Loucy (cell line): ENCODE measurements at regions not wholly inside any gene's neighbourhood (a gene's known extent, or its start where the extent isn't known, plus 50 kb on each side); places are given as distances from the start of the nearest gene placed in this dataset.
A peak's percentile ranks its signal among the peaks of the same experiment; 100 is the strongest.

Experiments
- H2AFZ ChIP-seq: fragments of 200-600 bp; sonication (generic); 2 replicates; pipeline ENCODE4 v1.6.0; 2016; ENCODE audit warnings: antibody characterized with exemption, mild to moderate bottlenecking, low read length, moderate library complexity
- H3F3A ChIP-seq: fragments of 200-600 bp; 2 replicates; pipeline ENCODE4 v1.6.0; 2016; ENCODE audit warnings: antibody characterized with exemption, low read depth, mild to moderate bottlenecking
- H3K27me3 ChIP-seq: fragments of 200-600 bp; sonication (generic); 2 replicates; pipeline ENCODE4 v1.6.1; 2014; ENCODE audit warnings: low read length, mild to moderate bottlenecking; ENCODE audit not compliant: insufficient read depth, poor library complexity, severe bottlenecking
- H3K36me3 ChIP-seq: fragments of 200-600 bp; sonication (generic); 2 replicates; pipeline ENCODE4 v1.6.1; 2016; ENCODE audit warnings: low read length; ENCODE audit not compliant: insufficient read depth
- H3K4me1 ChIP-seq: fragments of 200-600 bp; sonication (generic); 2 replicates; pipeline ENCODE4 v1.5.1; 2014; ENCODE audit warnings: low read length, mild to moderate bottlenecking; ENCODE audit not compliant: insufficient read depth, poor library complexity, severe bottlenecking
- H3K4me2 ChIP-seq: fragments of 200-600 bp; sonication (generic); 2 replicates; pipeline ENCODE4 v1.6.0; 2014; ENCODE audit warnings: antibody characterized with exemption, low read length, low read depth, mild to moderate bottlenecking; ENCODE audit not compliant: poor library complexity, severe bottlenecking
- H3K4me3 ChIP-seq: fragments of 200-600 bp; sonication (generic); 2 replicates; pipeline ENCODE4 v1.5.1; 2014; ENCODE audit warnings: low read length, mild to moderate bottlenecking, mixed read lengths; ENCODE audit not compliant: poor library complexity, severe bottlenecking
- H3K79me2 ChIP-seq: fragments of 200-600 bp; sonication (generic); 2 replicates; pipeline ENCODE4 v1.6.1; 2014; ENCODE audit warnings: low read length; ENCODE audit not compliant: insufficient read depth
- H3K9ac ChIP-seq: fragments of 200-600 bp; sonication (generic); 2 replicates; pipeline ENCODE4 v1.6.0; 2014; ENCODE audit warnings: mild to moderate bottlenecking, low read depth, low read length, moderate library complexity; ENCODE audit not compliant: poor library complexity, severe bottlenecking
- H3K9me2 ChIP-seq: fragments of 200-600 bp; sonication (generic); replicated peaks from 2 replicates; pipeline ENCODE4 v1.6.1; 2016; ENCODE audit warnings: low read depth, low read length, mixed read lengths
- H3K9me3 ChIP-seq: fragments of 200-600 bp; sonication (generic); 2 replicates; pipeline ENCODE4 v1.6.1; 2014; ENCODE audit warnings: mild to moderate bottlenecking, antibody characterized with exemption, low read length, low read depth; ENCODE audit not compliant: insufficient read depth
- H4K20me1 ChIP-seq: fragments of 200-600 bp; sonication (generic); 2 replicates; pipeline ENCODE4 v1.6.0; 2014; ENCODE audit warnings: antibody characterized with exemption, low read length, mild to moderate bottlenecking; ENCODE audit not compliant: insufficient read depth, poor library complexity, severe bottlenecking
- CTCF ChIP-seq: fragments of 200-600 bp; sonication (generic); conservative IDR thresholded peaks from 2 replicates; pipeline ENCODE4 v1.5.1; 2014; ENCODE audit warnings: mild to moderate bottlenecking, antibody characterized with exemption, low read length
- EZH2phosphoT487 ChIP-seq: fragments of 200-600 bp; IDR thresholded peaks from 2 replicates; pipeline ENCODE4 v1.6.1; 2018; ENCODE audit warnings: antibody characterized with exemption, mild to moderate bottlenecking, moderate library complexity, borderline replicate concordance

- no peak overlapping the region for H3K9ac ChIP-seq
- H3K4me1 ChIP-seq, result peaks cover 71% of the 10 kb centered on the region
- no peak for TF ChIP-seq EZH2phosphoT487
- no peak for TF ChIP-seq CTCF
- H3K9me3 ChIP-seq, result no peaks in the 10 kb centered on the region
- H2AFZ ChIP-seq, result no peak overlapping the region
- no peaks in the 10 kb centered on the region for H3F3A ChIP-seq
- no peaks in the 10 kb centered on the region for H3K9me2 ChIP-seq
- no peaks in the 10 kb centered on the region for H3K79me2 ChIP-seq
- H3K36me3 ChIP-seq, result no peaks in the 10 kb centered on the region
- peak overlapping the region; percentile 37 for H3K4me3 ChIP-seq
- H3K27me3 ChIP-seq, result no peaks in the 10 kb centered on the region
- peak overlapping the region; percentile 50 for H3K4me2 ChIP-seq
- H4K20me1 ChIP-seq, result no peaks in the 10 kb centered on the region
Measured at GRCh38 chr5:57956636-57957035, 474.0 kb upstream of the ACTBL2 start.

- H3K27me3 ChIP-seq, result no peaks in the 10 kb centered on the region
- H3K36me3 ChIP-seq, result no peaks in the 10 kb centered on the region
- no peaks in the 10 kb centered on the region for H3K9me2 ChIP-seq
- no peak overlapping the region for H3K9ac ChIP-seq
- peaks cover 73% of the 10 kb centered on the region for H3K4me1 ChIP-seq
- no peaks in the 10 kb centered on the region for H4K20me1 ChIP-seq
- H3K79me2 ChIP-seq, result no peaks in the 10 kb centered on the region
- H2AFZ ChIP-seq, result no peak overlapping the region
- H3K4me3 ChIP-seq, result peak overlapping the region; percentile 37
- H3K4me2 ChIP-seq, result peak overlapping the region; percentile 50
- TF ChIP-seq CTCF (no peak), EZH2phosphoT487 (no peak)
- H3F3A ChIP-seq, result no peaks in the 10 kb centered on the region
- no peaks in the 10 kb centered on the region for H3K9me3 ChIP-seq
Measured at GRCh38 chr5:57955511-57955910, 472.9 kb upstream of the ACTBL2 start.

- Histone ChIP-seq H3K9me3 (no peaks in the 10 kb centered on the region), H3K4me1 (peaks cover 81% of the 10 kb centered on the region), H3K9ac (no peak overlapping the region), H3K79me2 (no peaks in the 10 kb centered on the region), H4K20me1 (no peaks in the 10 kb centered on the region), H3F3A (no peaks in the 10 kb centered on the region), H3K9me2 (no peaks in the 10 kb centered on the region), H3K4me2 (peak overlapping the region; percentile 26), H3K27me3 (no peaks in the 10 kb centered on the region), H3K4me3 (no peak overlapping the region), H3K36me3 (no peaks in the 10 kb centered on the region), H2AFZ (peak overlapping the region; percentile 92)
- TF ChIP-seq EZH2phosphoT487 (no peak), CTCF (no peak)
Measured at GRCh38 chr5:57953792-57954191, 471.2 kb upstream of the ACTBL2 start.
